OCI-LY3 (cell line): ENCODE measurements at regions not wholly inside any gene's neighbourhood (a gene's known extent, or its start where the extent isn't known, plus 50 kb on each side); places are given as distances from the start of the nearest gene placed in this dataset.

ENCODE experiments used
- H2AFZ ChIP-seq: fragments of 200-600, 300-600 bp; shearing (Covaris generic); 2 replicates; pipeline ENCODE4 v1.6.0; 2014; ENCODE audit warnings: antibody characterized with exemption, low read depth, low read length
- H3K27ac ChIP-seq: fragments of 200-600, 300-600 bp; sonication (generic); 2 replicates; pipeline ENCODE4 v1.5.1; 2014; ENCODE audit warnings: mild to moderate bottlenecking, low read length, moderate library complexity, mixed read lengths
- H3K27me3 ChIP-seq: fragments of 200-600, 300-600 bp; sonication (generic); 2 replicates; pipeline ENCODE4 v1.6.1; 2014; ENCODE audit warnings: low read depth, low read length, mixed read lengths
- H3K36me3 ChIP-seq: fragments of 200-600, 300-600 bp; sonication (generic); replicated peaks from 2 replicates; pipeline ENCODE3; 2014; ENCODE audit warnings: low read depth, low read length, mixed read lengths
- H3K4me1 ChIP-seq: fragments of 300-600, 200-600 bp; sonication (generic); 2 replicates; pipeline ENCODE4 v1.6.1; 2014; ENCODE audit warnings: low read length, mixed read lengths
- H3K4me2 ChIP-seq: fragments of 200-600, 300-600 bp; sonication (generic); 2 replicates; pipeline ENCODE4 v1.6.1; 2014; ENCODE audit warnings: low read length, mixed read lengths
- H3K4me3 ChIP-seq: fragments of 300-600, 200-600 bp; sonication (generic); 2 replicates; pipeline ENCODE4 v1.5.1; 2014; ENCODE audit warnings: antibody characterized with exemption, mild to moderate bottlenecking, low read length, moderate library complexity
- H3K79me2 ChIP-seq: fragments of 300-600, 200-600 bp; shearing (Covaris generic); 2 replicates; pipeline ENCODE4 v1.6.1; 2014; ENCODE audit warnings: mild to moderate bottlenecking, low read length, mixed read lengths
- H3K9ac ChIP-seq: fragments of 300-600, 200-600 bp; shearing (Covaris generic); 2 replicates; pipeline ENCODE4 v1.6.0; 2014; ENCODE audit warnings: mild to moderate bottlenecking, low read length, moderate library complexity
- H3K9me3 ChIP-seq: fragments of 200-600, 300-600 bp; shearing (Covaris generic); 2 replicates; pipeline ENCODE4 v1.6.1; 2014; ENCODE audit warnings: low read length, mixed read lengths; ENCODE audit not compliant: insufficient read depth
- H4K20me1 ChIP-seq: fragments of 200-600, 300-600 bp; sonication (generic); 2 replicates; pipeline ENCODE4 v1.6.1; 2016; ENCODE audit warnings: low read length, mixed read lengths; ENCODE audit not compliant: insufficient read depth
- EZH2phosphoT487 ChIP-seq: fragments of 200-600 bp; shearing (Covaris generic); IDR thresholded peaks from 2 replicates; pipeline ENCODE4 v1.6.1; 2018; ENCODE audit warnings: antibody characterized with exemption, mixed run types, low read depth
- TF ChIP-seq, protein P1 (sequence below): fragments of 200-600, 300-600 bp; sonication (generic); IDR thresholded peaks from 2 replicates; pipeline ENCODE4 v1.5.1; 2014; ENCODE audit warnings: antibody characterized with exemption, low read length, low read depth

GRCh38 chr16:65295527-65295926, 173.7 kb upstream of the CDH11 start:
- H3K9ac ChIP-seq: no peak overlapping the region
- no peaks in the 10 kb centered on the region for H3K27me3 ChIP-seq
- H3K4me1 ChIP-seq: no peaks in the 10 kb centered on the region
- H3K4me3 ChIP-seq: no peak overlapping the region
- H2AFZ ChIP-seq: no peak overlapping the region
- H3K36me3 ChIP-seq: no peaks in the 10 kb centered on the region
- H3K9me3 ChIP-seq: no peaks in the 10 kb centered on the region
- H3K4me2 ChIP-seq: no peak overlapping the region
- no peaks in the 10 kb centered on the region for H4K20me1 ChIP-seq
- no peak overlapping the region for H3K27ac ChIP-seq
- no peaks in the 10 kb centered on the region for H3K79me2 ChIP-seq
- TF ChIP-seq EZH2phosphoT487: no peak
- TF ChIP-seq, protein P1, sequence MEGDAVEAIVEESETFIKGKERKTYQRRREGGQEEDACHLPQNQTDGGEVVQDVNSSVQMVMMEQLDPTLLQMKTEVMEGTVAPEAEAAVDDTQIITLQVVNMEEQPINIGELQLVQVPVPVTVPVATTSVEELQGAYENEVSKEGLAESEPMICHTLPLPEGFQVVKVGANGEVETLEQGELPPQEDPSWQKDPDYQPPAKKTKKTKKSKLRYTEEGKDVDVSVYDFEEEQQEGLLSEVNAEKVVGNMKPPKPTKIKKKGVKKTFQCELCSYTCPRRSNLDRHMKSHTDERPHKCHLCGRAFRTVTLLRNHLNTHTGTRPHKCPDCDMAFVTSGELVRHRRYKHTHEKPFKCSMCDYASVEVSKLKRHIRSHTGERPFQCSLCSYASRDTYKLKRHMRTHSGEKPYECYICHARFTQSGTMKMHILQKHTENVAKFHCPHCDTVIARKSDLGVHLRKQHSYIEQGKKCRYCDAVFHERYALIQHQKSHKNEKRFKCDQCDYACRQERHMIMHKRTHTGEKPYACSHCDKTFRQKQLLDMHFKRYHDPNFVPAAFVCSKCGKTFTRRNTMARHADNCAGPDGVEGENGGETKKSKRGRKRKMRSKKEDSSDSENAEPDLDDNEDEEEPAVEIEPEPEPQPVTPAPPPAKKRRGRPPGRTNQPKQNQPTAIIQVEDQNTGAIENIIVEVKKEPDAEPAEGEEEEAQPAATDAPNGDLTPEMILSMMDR: no peak

- Histone ChIP-seq H3K4me1 (no peaks in the 10 kb centered on the region), H3K4me3 (no peak overlapping the region), H3K79me2 (no peaks in the 10 kb centered on the region), H3K4me2 (no peak overlapping the region), H3K27ac (no peak overlapping the region), H4K20me1 (no peaks in the 10 kb centered on the region), H2AFZ (no peak overlapping the region), H3K27me3 (no peaks in the 10 kb centered on the region), H3K36me3 (no peaks in the 10 kb centered on the region), H3K9ac (no peak overlapping the region), H3K9me3 (no peaks in the 10 kb centered on the region)
- TF ChIP-seq, protein P1: no peak
- TF ChIP-seq EZH2phosphoT487: no peak
Observed at GRCh38 chr16:65294708-65295107, 172.8 kb upstream of the CDH11 start.

DNA sequence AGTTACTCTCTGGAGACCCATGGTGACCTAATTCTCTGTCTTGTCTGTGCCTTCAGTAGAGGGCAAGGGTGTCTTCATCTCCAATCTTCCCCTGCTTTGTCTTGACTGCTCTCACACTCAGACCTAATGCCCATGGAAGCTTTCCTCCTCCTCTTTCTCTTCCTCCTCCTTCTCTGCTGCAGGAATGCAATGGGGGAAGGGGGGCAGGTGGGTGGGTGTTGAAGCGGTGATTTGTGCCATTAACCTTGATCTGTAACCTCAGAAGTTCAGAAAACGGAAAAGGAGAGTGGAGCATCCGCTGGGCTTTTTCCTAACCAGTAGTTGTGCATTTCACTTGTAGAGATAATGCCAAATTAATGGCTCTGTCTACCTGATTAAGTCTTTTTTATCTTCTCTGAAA, 172.3 kb upstream of the CDH11 start:
- Histone ChIP-seq H2AFZ (no peak overlapping the region), H3K9me3 (no peaks in the 10 kb centered on the region)
- TF ChIP-seq EZH2phosphoT487: no peak
- TF ChIP-seq, protein P1: no peak

DNA sequence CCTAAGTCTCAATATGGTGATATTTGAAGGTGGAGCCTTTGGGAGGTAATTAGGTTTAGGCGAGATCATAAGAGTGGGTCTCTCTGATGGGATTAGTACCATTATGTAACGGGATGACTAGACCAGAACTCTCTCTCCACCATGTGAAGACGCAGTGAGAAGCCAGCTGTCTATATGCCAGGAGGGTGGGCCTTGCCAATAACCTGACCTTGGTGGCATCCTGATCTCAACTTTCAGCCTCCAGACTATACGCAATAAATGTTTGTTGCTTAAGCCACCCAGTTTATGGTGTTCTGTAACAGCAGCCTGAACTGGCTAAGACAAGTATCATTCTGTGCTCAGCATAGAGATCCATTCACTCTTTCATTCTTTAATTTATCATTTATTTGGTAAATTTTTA, 167.2 kb upstream of the CDH11 start:
- Histone ChIP-seq H4K20me1 (no peaks in the 10 kb centered on the region), H3K9me3 (no peaks in the 10 kb centered on the region), H3K36me3 (no peaks in the 10 kb centered on the region), H3K9ac (no peak overlapping the region), H3K4me2 (no peak overlapping the region), H2AFZ (no peak overlapping the region), H3K27ac (no peak overlapping the region), H3K4me3 (no peak overlapping the region), H3K4me1 (no peaks in the 10 kb centered on the region), H3K27me3 (no peaks in the 10 kb centered on the region), H3K79me2 (no peaks in the 10 kb centered on the region)
- TF ChIP-seq, protein P1: no peak
- no peak for TF ChIP-seq EZH2phosphoT487

More for the DNA sequence above, 172.3 kb upstream of the CDH11 start:
- no peaks in the 10 kb centered on the region for H3K36me3 ChIP-seq
- H3K4me3 ChIP-seq: no peak overlapping the region
- no peaks in the 10 kb centered on the region for H3K27me3 ChIP-seq
- no peak overlapping the region for H3K27ac ChIP-seq
- H4K20me1 ChIP-seq: no peaks in the 10 kb centered on the region
- no peak overlapping the region for H3K4me2 ChIP-seq
- H3K4me1 ChIP-seq: no peaks in the 10 kb centered on the region
- no peaks in the 10 kb centered on the region for H3K79me2 ChIP-seq
- H3K9ac ChIP-seq: no peak overlapping the region
